Hindlimb muscle (tissue), 1 donor: ENCODE measurements at regions not wholly inside any gene's neighbourhood (a gene's known extent, or its start where the extent isn't known, plus 50 kb on each side); places are given as distances from the start of the nearest gene placed in this dataset.
"Not testable (repeated sequence)": the region's sequence is repeated elsewhere in the genome, so short reads cannot be mapped to it uniquely, and the experiment has no call there.

Experiments used
- DNase-seq: peaks from one replicate; pipeline ENCODE4 v3.0.0-alpha.2; 2013

- DNase-seq: no peak
These were observed 285.6 kb upstream of the SGK1 start for GRCh38 chr6:134603561-134603960.

DNA sequence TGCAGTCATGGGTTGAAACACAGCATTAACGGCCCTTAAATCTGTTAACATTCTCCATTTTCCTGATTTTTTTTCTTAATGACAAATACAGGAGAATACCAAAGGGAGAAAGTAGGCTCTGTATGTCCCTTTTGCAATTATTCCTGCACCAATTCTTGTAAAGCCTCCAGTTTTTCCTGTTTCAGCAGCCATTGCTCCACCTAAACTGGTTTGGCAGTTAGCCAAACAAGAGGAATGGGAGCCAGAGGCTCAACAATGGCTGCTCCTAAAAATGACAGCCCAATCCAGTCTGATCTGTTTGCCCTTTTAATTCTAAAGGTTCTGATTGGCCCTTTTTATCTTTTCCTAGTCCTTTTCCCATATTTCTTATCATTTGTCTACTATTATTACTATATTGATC is 284.2 kb upstream of the SGK1 start:
- DNase-seq: no peak

DNA sequence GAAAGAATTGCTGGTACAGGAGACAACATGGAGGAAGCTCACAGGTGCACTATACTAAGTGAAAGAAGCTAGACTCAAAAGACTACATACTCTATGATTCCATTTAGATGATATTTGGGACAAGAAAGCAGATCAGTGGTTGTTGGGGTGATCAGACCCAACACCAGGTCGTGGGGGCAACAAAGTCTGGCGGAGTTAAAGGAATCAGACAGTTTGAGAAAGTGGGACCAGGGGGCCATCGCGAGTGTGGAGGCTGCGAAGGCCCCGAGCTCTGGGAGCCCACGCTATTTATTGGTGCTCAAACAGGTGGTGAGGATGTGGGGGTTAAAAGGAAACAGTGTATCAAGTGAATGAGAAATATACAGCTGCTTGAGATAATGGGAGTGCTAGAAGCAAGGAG is 282.8 kb upstream of the SGK1 start:
- DNase-seq: no peak

DNA sequence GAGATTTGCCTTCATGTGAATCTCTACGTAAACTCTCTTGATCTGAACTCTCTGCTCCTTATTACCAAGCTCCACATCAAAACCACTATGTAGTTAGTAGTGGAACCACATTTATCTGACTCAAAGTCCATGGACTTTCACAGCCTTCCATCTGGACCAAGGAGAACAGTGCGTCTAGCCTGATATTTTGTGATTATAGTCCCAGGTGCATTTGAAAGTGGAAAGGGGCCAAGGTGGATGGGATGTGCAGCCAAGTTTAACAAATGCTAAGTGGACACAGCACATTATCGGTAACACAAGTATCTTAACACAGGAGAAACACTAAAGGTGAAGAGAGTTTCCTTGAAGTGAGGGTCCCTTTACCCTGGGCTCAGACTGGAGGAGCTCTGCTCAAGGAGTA is 281.2 kb upstream of the SGK1 start:
- DNase-seq: no peak

- no peak for DNase-seq
These were observed 278.3 kb upstream of the SGK1 start for GRCh38 chr6:134596191-134596590.

- no peak for DNase-seq
These were observed 277.0 kb upstream of the SGK1 start for GRCh38 chr6:134594881-134595280.

- no peak for DNase-seq
These were observed 276.0 kb upstream of the SGK1 start for GRCh38 chr6:134593887-134594286.

DNA sequence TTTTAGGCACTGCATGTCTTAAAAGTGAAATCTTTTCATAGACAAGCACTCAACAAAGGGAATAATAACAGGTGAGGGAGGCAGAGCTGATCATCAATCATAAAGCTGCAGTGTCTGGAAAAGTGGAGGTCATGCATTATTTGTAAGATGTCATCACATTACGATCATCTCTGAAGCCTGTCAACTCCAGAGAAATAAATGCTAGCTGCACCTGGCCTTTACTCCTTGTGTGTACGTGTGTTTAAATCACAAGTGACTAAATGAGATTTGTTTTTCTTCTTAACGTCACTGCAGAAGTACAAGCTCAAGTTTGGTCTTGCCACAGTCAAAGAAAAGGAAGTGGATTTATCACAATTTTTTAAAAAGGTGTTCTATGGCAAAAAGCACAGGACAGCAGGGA is 275.5 kb upstream of the SGK1 start:
- no peak for DNase-seq

DNA sequence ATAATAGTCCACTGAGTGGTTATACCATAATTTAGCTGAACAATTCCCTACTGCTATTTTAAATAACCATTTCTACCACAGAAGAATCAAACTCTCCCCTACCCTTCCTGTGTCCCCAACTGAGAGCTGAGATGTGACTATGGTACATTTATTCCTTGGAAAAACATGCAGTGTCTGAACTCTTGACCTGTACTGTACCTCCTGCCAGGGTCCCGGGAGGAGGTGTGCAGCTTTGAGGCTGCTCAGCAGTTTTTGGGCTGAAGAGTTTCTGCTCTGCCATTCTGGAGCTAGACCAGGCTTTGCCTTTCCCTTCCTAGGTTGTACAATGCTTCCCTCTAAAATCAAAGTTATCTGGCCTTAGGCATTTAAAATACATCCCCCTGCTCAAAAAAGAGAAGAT is 275.1 kb upstream of the SGK1 start:
- DNase-seq: no peak

- no peak for DNase-seq
These were observed 272.5 kb upstream of the SGK1 start for GRCh38 chr6:134590449-134590848.

DNA sequence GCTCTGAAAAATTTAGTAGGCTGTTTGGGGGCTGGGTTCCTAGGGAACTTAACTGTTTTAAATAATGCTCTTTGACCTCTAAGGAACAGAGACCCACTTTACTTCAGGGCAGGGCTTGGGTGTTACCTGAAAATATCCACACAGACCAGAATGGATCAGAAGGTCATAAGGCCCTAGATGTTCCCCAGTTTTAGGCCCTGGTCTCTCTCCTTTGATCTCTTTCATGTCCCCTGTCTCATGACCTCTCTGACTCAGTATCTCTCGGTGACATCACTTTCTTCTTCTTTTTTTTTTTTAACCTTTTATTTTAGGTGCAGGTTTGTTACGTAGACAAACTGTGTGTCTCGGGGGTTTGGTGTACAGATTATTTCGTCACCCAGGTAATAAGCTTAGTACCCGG is 272.1 kb upstream of the SGK1 start:
- no peak for DNase-seq

GRCh38 chr6:134589512-134589911 is 271.6 kb upstream of the SGK1 start:
- no peak for DNase-seq

- no peak for DNase-seq
These were observed 270.4 kb upstream of the SGK1 start for GRCh38 chr6:134588267-134588666.

GRCh38 chr6:134585517-134585873 is 267.6 kb upstream of the SGK1 start:
- DNase-seq: no peak

- no peak for DNase-seq
These were observed 267.1 kb upstream of the SGK1 start for GRCh38 chr6:134584847-134585516.

GRCh38 chr6:134577998-134578397 is 260.1 kb upstream of the SGK1 start:
- peak; percentile 27 for DNase-seq

- DNase-seq: no peak
These were observed 257.3 kb upstream of the SGK1 start for GRCh38 chr6:134575221-134575620.

DNA sequence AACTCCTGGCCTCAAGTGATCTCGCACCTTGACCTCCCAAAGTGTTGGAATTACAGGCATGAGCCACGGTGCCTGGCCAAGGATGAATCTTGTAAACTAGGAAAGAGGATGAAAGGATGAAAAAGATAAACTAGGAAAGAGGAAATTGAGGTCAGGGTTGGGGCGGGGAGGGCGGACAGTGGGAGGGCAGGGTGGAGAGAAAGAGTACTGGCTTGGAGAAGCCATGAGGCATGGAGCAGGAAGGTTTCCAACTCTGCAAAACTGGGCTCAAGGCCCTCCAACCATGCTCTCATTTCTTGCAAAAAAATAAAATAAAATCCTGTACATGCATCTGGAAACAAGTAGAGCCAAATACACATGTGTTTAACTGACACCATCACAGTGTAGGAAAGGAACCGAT is 256.6 kb upstream of the SGK1 start:
- DNase-seq: no peak

DNA sequence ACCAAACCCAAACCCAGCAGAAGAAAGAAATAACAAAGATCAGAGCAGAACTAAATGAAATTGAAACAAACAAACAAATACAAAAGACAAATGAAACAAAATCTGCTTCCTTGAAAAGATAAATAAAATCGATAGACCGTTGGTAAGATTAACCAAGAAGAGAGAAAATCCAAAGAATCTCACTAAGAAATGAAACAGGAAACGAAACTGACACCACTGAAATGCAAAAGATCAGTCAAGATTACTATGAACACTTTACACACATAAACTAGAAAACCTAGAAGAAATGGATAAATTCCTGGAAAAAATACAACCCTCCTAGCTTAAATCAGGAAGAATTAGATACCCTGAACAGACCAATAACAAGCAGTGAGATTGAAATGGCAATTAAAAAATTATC is 252.1 kb upstream of the SGK1 start:
- not testable (repeated sequence) for DNase-seq

DNA sequence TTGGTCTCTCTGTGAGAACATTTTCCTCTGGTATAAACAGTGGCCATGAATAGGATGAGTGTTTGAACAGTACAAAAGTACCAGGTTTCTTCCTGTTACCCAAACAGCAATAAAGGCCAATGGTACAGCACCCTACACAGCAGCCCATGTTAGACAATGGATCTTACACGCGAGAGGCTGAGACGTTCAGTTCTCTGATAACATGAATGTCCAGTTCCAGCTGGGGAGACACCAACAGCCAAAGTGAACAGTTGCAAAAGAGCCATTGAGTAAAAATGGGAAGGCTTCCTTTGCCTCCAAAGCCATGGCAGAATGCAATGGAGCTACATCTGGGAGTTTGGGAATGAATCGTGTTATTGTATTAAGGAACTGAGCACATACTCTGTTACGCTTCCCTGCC is 246.8 kb upstream of the SGK1 start:
- DNase-seq: no peak

DNA sequence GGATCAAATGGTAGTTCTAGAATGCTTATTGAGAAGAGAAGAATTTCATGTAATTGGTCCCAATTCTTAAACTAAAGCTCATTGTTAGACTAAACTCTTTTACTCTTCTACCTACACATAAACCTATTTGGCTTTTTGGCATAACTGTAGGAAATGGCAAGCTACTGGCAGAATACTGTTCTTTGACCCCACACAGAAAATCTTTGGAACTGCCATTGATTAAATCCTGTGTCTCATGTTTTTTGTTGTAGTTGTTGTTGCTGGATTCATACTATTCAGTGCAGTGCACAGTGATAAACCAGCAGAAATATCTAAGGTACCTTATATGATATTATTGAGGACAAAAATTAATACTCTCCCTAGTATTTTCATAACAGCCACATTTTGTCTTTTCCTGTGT is 242.1 kb upstream of the SGK1 start:
- DNase-seq: no peak

GRCh38 chr6:134557509-134557908 is 239.6 kb upstream of the SGK1 start:
- no peak for DNase-seq

GRCh38 chr6:134555672-134556071 is 237.8 kb upstream of the SGK1 start:
- DNase-seq: no peak

- no peak for DNase-seq
These were observed 236.0 kb upstream of the SGK1 start for GRCh38 chr6:134553936-134554335.

DNA sequence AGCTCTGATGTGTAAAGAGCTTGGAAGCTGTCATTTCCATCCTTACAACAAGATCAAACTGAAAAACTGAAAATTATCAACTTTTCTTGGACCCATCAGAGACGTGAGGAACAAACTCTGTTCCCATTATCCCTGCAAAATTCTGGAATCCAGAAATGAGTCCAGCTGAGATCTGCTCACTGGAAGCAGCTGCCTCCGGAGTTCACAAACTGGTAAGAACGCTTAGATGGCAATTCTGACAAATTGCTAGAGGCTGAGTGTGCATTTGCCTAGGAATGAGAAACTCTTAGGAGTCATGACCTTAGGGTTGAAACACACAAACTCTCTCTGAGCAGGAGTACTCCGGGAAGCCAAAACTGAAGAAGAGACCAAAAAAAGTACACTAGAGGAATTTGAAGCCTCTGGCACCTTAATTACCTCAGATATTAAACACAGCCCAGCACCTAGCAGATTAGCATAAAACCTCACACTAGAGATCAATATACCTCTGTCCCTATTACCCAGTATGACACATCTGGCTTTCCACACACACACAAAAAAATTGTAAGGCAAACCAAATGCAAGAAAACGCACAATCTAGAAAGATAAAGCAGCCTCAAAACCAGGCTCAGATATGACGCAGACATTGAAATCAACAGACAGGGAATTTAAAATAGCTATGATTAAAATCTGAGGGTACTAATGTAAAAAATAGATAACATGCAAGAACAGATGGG is 233.5 kb upstream of the SGK1 start:
- DNase-seq: no peak
